ENCODE measurements at regions not wholly inside any gene's neighbourhood (a gene's known extent, or its start where the extent isn't known, plus 50 kb on each side); places are given as distances from the start of the nearest gene placed in this dataset.

GRCh38 chr12:118773956-118774723 is 207.2 kb upstream of the SRRM4 start:
- Mint-ChIP-seq H3K4me3 (peak overlapping the region; percentile 73), H3K27ac (peak overlapping the region; percentile 51; the same call in 1 of the 2 replicates), H3K27me3 (ENCODE audit: low read depth) (peaks cover 72% of the 10 kb centered on the region), H3K4me1 (peaks cover 37% of the 10 kb centered on the region), H3K36me3 (no peaks in the 10 kb centered on the region), H3K9me3 (0 out of 2 replicates have a peak, but pooled peaks cover 3% of the 10 kb centered on the region)
- ChIA-PET CTCF (interaction anchor here (0.6 to 1.2 kb wide), 6 partner anchors 16 to 1744 kb away, joined by 3 to 7 read pairs (median 4); no protein-coding TSS in a partner anchor), POLR2A (no interaction called here)
- DNase-seq (ENCODE audit: low spot score) = peak; percentile 92
- peak; percentile 88 for ATAC-seq
- TF ChIP-seq ZNF532 (CRISPR knock-in tag; IDR thresholded peaks at IDR 0.05; ENCODE audit: borderline replicate concordance) (no peak), CREM (CRISPR knock-in tag; IDR thresholded peaks at IDR 0.05) (no peak), AFF4 (CRISPR knock-in tag; IDR thresholded peaks at IDR 0.05; ENCODE audit: borderline replicate concordance) (no peak), SMAD4 (CRISPR knock-in tag; IDR thresholded peaks at IDR 0.05) (no peak), IRF1 (CRISPR knock-in tag; IDR thresholded peaks at IDR 0.05) (no peak), ZSCAN18 (CRISPR knock-in tag; IDR thresholded peaks at IDR 0.05) (no peak), ESRRA (CRISPR knock-in tag; IDR thresholded peaks at IDR 0.05; ENCODE audit: borderline replicate concordance) (peak; percentile 75), USF1 (CRISPR knock-in tag; IDR thresholded peaks at IDR 0.05) (no peak; the same call in 1 of the 2 replicates), JAZF1 (CRISPR knock-in tag; IDR thresholded peaks at IDR 0.05) (no peak), OVOL2 (CRISPR knock-in tag; IDR thresholded peaks at IDR 0.05; ENCODE audit: borderline replicate concordance) (no peak), CBFB (CRISPR knock-in tag; IDR thresholded peaks at IDR 0.05; ENCODE audit: low read depth) (peak; percentile 59; the same call in 1 of the 2 replicates), ARID4B (CRISPR knock-in tag; IDR thresholded peaks at IDR 0.05; ENCODE audit: borderline replicate concordance) (0 out of 2 replicates have a peak, but pooled peaks have one; percentile 72), FOXK1 (CRISPR knock-in tag; IDR thresholded peaks at IDR 0.05) (no peak), ZMAT4 (CRISPR knock-in tag; IDR thresholded peaks at IDR 0.05) (no peak), ATF1 (CRISPR knock-in tag; IDR thresholded peaks at IDR 0.05) (no peak), MYBL2 (CRISPR knock-in tag; IDR thresholded peaks at IDR 0.05) (no peak), KAT7 (CRISPR knock-in tag; IDR thresholded peaks at IDR 0.05; ENCODE audit: borderline replicate concordance) (no peak), HMGA2 (CRISPR knock-in tag; IDR thresholded peaks at IDR 0.05) (no peak), ZNF121 (CRISPR knock-in tag; IDR thresholded peaks at IDR 0.05) (no peak), NFYB (CRISPR knock-in tag; conservative IDR thresholded peaks at IDR 0.05; ENCODE audit: low read depth) (no peak), ZNF671 (CRISPR knock-in tag; IDR thresholded peaks at IDR 0.05) (no peak)
